SKM-1 (cell line): ENCODE measurements at regions not wholly inside any gene's neighbourhood (a gene's known extent, or its start where the extent isn't known, plus 50 kb on each side); places are given as distances from the start of the nearest gene placed in this dataset.

Experiments used
- DNase-seq: peaks from one replicate; lab custom pipeline; 2025; ENCODE audit not compliant: unreplicated experiment; lab: John Stamatoyannopoulos, UW

DNA sequence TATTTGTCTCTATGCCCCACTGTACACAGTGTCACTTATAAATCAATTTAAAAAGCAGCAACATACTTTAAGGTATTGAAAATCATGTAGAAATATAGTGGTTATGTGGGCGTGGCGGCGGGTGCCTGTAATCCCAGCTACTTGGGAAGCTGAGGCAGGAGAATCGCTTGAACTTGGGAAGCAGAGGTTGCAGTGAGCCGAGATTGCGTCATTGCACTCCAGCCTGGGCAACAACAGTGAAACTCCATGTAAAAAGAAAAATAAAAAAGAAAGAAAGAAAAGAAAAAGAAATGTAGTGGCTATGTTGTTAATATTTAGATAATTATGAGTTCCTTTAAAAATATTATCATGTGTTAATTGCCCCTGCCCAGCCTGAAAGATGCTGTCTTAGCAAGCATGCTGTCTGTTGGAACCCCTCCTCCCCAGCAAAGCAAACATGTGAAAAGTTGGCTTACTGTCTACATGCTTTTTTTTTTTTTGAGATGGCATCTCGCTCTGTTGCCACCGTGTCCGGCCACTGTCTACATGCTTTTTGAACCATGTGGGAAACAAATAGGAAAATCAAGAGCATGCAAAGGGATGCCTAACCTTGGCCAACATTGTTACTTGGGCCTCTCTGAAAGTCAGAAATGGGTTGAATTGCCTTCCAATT is 151.4 kb upstream of the TSHZ2 start:
- no peak for DNase-seq

DNA sequence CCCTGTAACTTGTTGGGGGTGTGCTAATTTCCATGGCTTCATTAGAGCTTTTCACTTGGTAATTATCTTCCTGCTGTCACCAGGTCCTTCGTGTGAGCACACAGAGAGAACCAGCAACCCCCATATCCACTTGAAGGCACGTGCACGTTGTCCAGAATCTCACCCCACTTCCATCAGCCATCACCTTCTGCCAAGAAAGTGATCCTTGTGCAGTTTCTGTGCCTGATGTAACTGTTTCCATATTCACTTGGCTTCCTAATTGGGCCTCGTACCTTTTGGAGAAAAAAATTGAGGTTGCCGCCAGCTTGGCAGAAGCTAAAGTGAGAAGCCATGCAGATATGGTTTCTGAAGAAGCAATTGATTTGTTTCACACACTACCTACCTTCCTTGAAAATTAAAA is 153.7 kb upstream of the TSHZ2 start:
- DNase-seq, result no peak

- DNase-seq, result no peak
Observed at GRCh38 chr20:52817981-52818380, 154.2 kb upstream of the TSHZ2 start.

DNA sequence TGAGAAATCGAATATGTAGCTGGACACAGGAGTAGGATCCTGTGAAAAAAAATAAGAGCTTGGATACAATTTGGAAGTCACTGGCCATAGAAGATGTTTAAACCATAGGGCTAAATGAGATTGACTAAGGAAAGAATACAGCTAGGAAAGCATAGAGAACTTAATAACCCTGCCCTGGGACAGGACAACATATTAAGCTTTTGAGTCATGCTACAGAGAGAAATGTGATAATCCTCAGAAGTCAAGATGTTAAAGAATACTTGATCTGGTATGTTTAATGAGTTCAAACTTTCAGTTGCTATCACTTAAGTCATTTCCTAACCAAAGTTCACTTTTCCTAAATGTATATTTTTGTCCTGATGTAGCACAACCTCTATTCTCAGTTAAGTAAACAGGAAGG is 154.6 kb upstream of the TSHZ2 start:
- no peak for DNase-seq

DNA sequence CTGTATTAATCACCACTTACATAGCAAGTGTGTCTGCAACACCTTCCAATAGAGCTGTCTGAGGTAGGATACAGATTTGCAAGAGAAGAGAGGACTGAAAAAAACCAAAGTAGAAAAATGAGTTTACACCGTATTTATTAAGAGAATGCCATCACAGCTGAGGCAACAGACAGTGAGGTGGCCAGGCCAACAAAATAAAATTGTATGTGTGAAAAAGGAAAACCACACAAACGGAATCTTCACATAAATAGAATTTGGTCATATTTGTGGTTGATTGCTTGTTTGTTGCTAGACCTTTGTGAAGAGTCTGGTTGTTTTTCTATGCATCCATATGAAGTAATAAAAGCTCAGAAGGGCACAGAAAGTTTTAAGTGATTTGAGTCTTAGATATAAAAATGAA is 157.8 kb upstream of the TSHZ2 start:
- DNase-seq, result no peak

DNA sequence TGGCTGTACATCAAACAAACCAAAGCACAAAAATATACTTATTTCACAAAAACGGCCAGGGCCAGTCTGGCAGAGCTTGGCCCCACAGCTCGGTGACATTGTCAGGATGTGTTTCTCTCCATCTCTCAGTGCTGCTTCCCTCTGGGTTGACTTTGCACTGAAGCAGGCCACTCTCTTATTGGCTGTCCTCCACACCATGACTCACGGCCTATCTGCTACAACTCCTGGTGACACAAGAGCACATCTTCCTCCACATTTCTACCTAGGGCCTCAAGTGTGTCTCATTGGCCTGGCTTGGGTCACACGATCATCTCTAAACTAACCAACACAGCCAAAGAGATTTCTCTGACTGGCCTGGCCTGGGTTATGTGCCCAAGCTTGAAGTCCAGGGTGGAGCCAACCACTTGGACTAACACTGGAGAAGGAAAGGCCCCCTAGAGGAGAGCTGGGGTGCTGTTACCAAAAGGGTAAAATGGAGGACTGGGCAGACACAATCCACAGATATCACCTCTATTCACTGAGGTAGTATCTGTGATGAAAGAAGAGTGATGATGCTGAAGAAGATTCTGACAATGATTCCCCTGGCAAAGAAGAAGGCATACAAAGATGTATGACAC is 159.8 kb upstream of the TSHZ2 start:
- DNase-seq, result no peak

DNA sequence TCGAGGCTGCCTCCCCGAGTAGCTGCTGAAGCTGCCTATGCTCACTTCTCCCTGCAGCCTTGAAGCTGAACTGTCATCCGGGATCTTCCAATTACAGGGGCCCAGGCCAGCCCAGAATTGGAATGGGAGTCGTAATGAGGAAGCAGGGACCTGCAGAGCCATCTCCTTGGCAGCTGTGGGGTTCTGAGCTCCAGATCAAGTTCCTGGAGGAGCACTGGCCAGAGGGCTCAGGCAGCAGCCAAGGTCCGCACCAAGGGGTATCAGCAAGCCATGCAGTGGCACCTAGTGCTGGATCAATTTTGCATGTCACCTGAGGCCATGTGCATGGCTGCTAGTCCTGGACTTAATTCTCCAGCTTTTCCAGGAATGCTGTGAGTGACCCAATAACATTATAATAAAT is 163.2 kb upstream of the TSHZ2 start:
- DNase-seq, result no peak

- DNase-seq, result no peak
Observed at GRCh38 chr20:52806918-52807317, 165.2 kb upstream of the TSHZ2 start.

DNA sequence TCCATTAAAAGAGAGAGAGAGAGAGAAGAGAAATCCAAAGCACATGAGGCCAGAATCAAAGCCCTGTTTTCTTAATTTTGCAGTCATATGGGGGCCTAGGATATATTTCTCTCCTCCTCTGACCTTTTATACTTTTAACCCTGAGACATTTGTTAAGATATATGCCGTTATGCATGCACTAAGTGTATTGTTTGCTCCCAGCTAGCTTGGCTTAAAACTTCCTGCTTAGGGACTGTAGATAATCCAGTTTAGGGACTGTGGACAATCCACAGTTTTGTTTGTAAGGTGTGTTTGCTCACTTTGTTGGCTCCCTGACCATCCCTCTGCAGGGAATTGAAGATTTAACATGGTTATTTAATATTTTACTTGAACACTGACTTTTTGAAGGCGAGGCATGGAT is 166.3 kb upstream of the TSHZ2 start:
- no peak for DNase-seq

DNA sequence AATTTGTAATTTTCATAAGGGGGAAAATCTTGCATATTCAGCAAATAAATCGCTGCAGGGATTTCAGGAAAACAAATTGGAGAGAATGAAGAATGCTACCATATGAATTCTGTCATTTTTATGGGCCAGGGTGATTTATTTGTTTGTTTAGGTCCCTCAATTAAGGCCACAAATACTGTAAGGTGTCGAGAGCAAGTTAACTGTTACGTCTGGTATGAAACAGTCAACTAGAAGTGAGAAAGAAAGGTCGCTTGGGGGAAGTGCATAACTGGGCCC is 166.9 kb upstream of the TSHZ2 start:
- DNase-seq, result no peak

GRCh38 chr20:52804497-52805295 is 167.5 kb upstream of the TSHZ2 start:
- DNase-seq, result no peak

GRCh38 chr20:52801628-52802006 is 170.5 kb upstream of the TSHZ2 start:
- no peak for DNase-seq

DNA sequence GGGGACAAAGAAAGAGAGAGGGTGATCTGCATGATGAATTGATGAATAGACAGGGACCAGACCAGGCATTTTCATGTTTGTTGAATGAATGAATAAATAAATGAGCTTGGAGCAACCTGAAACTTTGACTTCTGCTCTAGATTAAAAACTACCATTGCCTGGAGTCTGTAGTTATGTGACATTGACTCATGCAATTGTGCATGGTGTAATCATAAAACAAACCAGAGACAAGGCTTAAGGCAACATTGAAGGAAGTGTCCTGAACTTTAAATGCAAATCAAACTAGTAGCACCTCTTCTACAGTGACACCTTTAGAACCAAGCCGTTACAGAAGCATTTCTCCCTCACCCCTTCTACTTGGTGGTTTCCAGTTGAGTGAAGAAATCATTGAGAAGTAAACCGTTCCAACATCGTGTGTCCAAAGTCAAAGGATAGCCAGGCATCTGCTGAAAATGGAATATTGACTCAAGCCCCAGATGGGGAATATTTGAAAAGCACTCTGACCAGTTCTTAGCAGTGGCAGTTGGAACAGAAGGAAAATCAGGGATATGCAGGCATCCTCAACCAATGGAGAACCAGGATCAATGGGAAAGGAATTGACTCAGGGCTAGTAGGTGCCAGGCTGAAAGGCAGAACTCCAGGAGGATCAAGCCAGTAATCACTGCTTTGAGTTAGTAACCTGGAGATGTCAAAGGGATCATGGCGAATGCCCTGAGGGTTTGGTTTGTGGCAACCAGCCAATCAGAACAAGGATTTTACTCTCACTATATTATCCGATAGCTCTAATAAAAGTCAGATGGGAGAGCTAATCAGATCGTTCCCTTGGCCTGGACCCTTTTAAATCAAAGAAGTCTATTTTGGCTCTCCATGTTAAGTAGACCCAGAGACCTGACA is 171.2 kb upstream of the TSHZ2 start:
- DNase-seq, result no peak

DNA sequence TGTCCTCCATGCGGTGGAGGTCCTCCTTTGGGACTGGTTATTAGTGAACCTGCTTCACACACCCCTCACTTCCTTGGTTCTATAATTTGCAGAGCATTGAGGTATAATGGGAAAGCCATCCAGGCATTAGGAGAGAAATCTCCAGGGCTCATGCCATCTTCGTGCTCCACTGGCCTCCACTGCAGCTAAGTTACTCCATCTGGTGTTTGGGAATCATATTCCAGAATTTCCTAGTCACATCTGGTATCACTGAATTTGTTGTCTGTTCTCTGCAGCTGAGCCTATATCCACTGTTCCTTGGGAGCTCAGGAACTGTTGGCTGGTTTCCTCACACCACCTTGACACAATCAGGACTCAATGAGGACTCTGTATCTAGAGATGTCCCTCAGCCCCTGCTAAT is 173.0 kb upstream of the TSHZ2 start:
- DNase-seq, result no peak

DNA sequence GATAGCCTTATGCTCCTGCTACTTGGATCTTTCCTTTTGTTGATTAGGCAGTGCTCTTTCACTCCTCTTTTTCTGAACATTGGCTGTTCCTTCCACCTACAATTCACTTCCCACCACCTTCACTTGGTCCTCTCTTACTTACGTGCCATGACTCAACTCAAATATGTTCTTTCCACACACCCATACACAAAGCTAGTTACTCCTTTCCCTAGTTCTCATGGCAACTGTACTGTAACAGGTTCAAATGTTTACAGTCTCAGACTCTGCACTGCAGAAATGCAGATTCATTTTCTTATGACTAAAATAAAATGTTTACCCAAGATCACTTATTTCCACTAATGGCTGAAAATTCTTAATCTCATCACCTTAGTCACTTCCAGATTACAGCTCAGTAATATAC is 174.0 kb upstream of the TSHZ2 start:
- DNase-seq, result no peak

DNA sequence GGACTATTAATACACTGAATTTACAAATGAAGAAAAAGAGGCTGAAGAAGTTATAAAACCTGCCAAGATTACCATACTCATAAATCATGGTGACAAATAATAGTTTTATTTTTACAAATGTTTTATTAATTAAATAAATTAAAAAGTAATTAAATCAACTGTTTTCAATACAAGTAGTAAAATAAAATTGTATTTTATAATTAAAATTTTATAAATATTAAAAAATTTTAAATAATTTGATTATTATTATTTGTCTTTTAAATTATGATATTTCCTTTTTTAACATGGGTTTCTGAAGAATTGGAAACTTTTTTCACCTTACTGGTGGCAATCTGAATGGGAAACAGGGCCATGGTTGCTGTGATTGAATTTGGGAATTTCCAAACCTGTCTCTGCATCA is 177.3 kb upstream of the TSHZ2 start:
- DNase-seq, result no peak

DNA sequence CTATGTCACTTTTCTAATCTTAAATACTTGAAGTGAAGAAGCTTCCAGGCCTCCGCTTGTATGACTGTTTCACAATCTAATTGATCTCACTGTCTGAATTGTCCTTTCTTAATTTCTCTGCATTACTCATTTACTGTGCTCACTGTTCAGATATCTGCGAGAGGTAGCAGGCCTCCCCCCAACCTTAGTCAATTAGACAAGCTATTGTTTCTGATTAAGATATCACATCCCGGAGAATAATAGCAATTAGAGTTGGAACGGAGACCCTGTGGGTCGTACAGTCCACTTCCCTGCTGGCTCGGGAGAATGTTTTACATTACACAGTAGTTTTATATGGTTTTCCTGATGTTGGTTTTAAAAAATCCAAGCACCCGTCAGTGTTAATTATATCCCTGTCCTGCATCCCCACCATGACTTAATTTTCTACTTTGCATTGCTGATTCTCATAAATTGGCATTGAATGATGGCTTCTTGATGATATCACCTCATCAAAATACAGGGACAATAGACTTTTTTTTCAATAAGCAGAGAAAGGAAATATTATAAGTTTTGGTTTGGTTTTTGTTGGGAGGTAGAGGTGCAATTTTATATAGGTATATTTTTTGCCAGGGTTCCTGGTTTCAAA is 178.7 kb upstream of the TSHZ2 start:
- DNase-seq, result no peak

DNA sequence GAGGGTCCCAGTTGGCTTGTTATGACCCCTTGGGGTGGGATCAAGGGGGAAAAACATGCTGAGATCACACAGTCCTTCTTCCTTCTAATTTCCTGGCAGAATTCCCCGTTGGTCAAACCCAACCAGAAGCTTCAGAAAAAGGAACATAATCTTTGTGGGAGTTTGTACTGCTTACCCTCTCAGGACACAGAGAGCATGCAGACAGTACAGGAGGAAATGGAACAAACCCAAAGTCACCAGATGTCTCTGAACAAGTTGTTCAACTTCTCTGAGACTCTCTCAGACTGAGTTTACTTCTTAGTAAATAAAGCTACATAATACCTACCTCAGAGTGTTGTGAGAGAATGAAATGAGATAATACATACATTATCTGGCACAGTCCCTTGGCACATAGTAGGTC is 181.1 kb upstream of the TSHZ2 start:
- DNase-seq, result no peak

- no peak for DNase-seq
Observed at GRCh38 chr20:52789716-52790115, 182.4 kb upstream of the TSHZ2 start.

DNA sequence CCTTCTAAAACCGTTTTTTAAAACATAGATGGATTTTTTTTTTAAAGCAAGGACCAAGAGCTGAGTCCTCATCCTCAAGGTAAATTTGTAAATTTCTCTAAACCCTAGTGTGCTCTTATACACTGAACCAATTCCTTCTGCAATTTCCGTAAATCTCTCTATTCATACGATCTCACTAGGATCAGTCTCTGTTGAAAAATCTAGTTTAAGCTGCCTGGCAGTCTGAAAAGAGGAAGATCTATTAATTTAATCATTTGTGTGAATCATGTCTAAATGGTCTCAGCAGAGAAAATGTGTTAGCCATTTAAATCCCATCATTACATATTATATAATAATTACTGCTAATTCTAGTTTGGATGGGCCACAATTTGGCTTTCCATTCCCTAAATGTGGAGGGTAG is 184.2 kb upstream of the TSHZ2 start:
- no peak for DNase-seq

DNA sequence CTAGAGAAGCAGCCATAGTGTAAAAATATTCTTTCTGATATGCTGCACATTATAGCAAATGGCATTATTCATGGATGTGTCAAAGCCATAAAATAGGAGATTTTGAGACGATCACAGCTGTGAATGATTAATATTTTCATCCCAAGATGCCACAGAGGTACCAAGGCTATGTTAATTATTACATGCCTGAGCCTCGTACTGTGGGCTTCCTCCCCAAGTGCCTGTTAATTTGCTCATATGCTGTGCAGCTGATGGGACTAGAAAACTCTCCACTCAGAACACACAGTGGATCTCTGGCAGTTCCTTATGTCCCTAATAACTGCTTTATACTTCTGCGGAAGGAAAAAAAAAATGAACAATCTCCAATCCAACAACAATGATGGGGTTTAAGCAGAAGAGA is 184.9 kb upstream of the TSHZ2 start:
- DNase-seq, result no peak
